ENCODE measurements at regions not wholly inside any gene's neighbourhood (a gene's known extent, or its start where the extent isn't known, plus 50 kb on each side); places are given as distances from the start of the nearest gene placed in this dataset.
A peak's percentile ranks its signal among the peaks of the same experiment; 100 is the strongest.
"Not testable (repeated sequence)": the region's sequence is repeated elsewhere in the genome, so short reads cannot be mapped to it uniquely, and the experiment has no call there.

GRCh38 chr7:153550173-153550572, 502.0 kb upstream of the DPP6 start:
- intact Hi-C loops (cut with DNase I; ENCODE audit: low total_unique reads) (no loop called here), in situ Hi-C loops (cut with MboI; ENCODE audit: low sequenced_read_pairs in 4 of 4) (no loop called here)
- ATAC-seq (no peak), DNase-seq (no peak)
- no peaks in the 10 kb centered on the region for H3K27me3 ChIP-seq
- no peak overlapping the region for H3K27ac ChIP-seq
- H3K4me3 ChIP-seq, result no peak overlapping the region
- no peaks in the 10 kb centered on the region for H3K9me3 ChIP-seq
- no peaks in the 10 kb centered on the region for H3K4me1 ChIP-seq
- H3K36me3 ChIP-seq, result no peaks in the 10 kb centered on the region
- TF ChIP-seq POLR2A (IDR thresholded peaks at IDR 0.05) (no peak), CTCF (IDR thresholded peaks at IDR 0.05 in 4 of 5, conservative IDR thresholded peaks at IDR 0.05 in 1 of 5) (no peak)

GRCh38 chr7:153564391-153564790, 487.8 kb upstream of the DPP6 start:
- Histone ChIP-seq H3K36me3 (no peaks in the 10 kb centered on the region), H3K27ac (no peak overlapping the region), H3K27me3 (no peaks in the 10 kb centered on the region), H3K4me3 (no peak overlapping the region), H3K4me1 (no peaks in the 10 kb centered on the region), H3K9me3 (no peaks in the 10 kb centered on the region)
- no peak for DNase-seq
- intact Hi-C loops (cut with DNase I; ENCODE audit: low total_unique reads), result no loop called here
- no peak for TF ChIP-seq CTCF (IDR thresholded peaks at IDR 0.05 in 4 of 5, conservative IDR thresholded peaks at IDR 0.05 in 1 of 5)
- no peak for TF ChIP-seq POLR2A (IDR thresholded peaks at IDR 0.05)
- in situ Hi-C loops (cut with MboI; ENCODE audit: low sequenced_read_pairs in 4 of 4), result no loop called here
- ATAC-seq, result no peak

GRCh38 chr7:153566324-153566723, 485.9 kb upstream of the DPP6 start:
- H3K27ac ChIP-seq, result no peak overlapping the region
- ATAC-seq (no peak), DNase-seq (no peak)
- H3K4me1 ChIP-seq, result no peaks in the 10 kb centered on the region
- H3K4me3 ChIP-seq, result no peak overlapping the region
- in situ Hi-C loops (cut with MboI; ENCODE audit: low sequenced_read_pairs in 4 of 4), result no loop called here
- H3K36me3 ChIP-seq, result no peaks in the 10 kb centered on the region
- no peak for TF ChIP-seq CTCF (IDR thresholded peaks at IDR 0.05 in 4 of 5, conservative IDR thresholded peaks at IDR 0.05 in 1 of 5)
- no peak for TF ChIP-seq POLR2A (IDR thresholded peaks at IDR 0.05)
- H3K9me3 ChIP-seq, result no peaks in the 10 kb centered on the region
- H3K27me3 ChIP-seq, result no peaks in the 10 kb centered on the region
- intact Hi-C loops (cut with DNase I; ENCODE audit: low total_unique reads), result no loop called here

GRCh38 chr7:153567426-153567825, 484.8 kb upstream of the DPP6 start:
- ATAC-seq, result no peak
- in situ Hi-C loops (cut with MboI; ENCODE audit: low sequenced_read_pairs in 4 of 4) (no loop called here), intact Hi-C loops (cut with DNase I; ENCODE audit: low total_unique reads) (no loop called here)
- Histone ChIP-seq H3K4me1 (no peaks in the 10 kb centered on the region), H3K9me3 (no peaks in the 10 kb centered on the region), H3K4me3 (no peak overlapping the region), H3K36me3 (no peaks in the 10 kb centered on the region), H3K27ac (no peak overlapping the region), H3K27me3 (no peaks in the 10 kb centered on the region)
- no peak for TF ChIP-seq POLR2A (IDR thresholded peaks at IDR 0.05)
- no peak for TF ChIP-seq CTCF (IDR thresholded peaks at IDR 0.05 in 4 of 5, conservative IDR thresholded peaks at IDR 0.05 in 1 of 5)
- DNase-seq, result peak in 1 of 2 donors; percentile 18

- intact Hi-C loops (cut with DNase I; ENCODE audit: low total_unique reads); H3K27me3 ChIP-seq; in situ Hi-C loops (cut with MboI; ENCODE audit: low sequenced_read_pairs in 4 of 4); H3K36me3 ChIP-seq; H3K4me1 ChIP-seq; H3K4me3 ChIP-seq; H3K9me3 ChIP-seq; DNase-seq; ATAC-seq; H3K27ac ChIP-seq: not testable (repeated sequence)
Measured at GRCh38 chr7:153569520-153569919, 482.7 kb upstream of the DPP6 start.

Data from gastrocnemius medialis (tissue), 4 donors.